KBM-7 (cell line): ENCODE measurements at regions not wholly inside any gene's neighbourhood (a gene's known extent, or its start where the extent isn't known, plus 50 kb on each side); places are given as distances from the start of the nearest gene placed in this dataset.
A peak's percentile ranks its signal among the peaks of the same experiment; 100 is the strongest.
"Not testable (repeated sequence)": the region's sequence is repeated elsewhere in the genome, so short reads cannot be mapped to it uniquely, and the experiment has no call there.

Experiments
- DNase-seq: peaks from one replicate; pipeline ENCODE4 v3.0.0-alpha.2; 2015
- in situ Hi-C: fragments of 300-500 bp; cut with MboI; formaldehyde crosslinking; loops from 2 replicates; pipeline ENCODE4 v1.14.3; 2020; ENCODE audit warnings: low sequenced_read_pairs, low pct_unique_long_range_greater_than_20kb, mixed read lengths

DNA sequence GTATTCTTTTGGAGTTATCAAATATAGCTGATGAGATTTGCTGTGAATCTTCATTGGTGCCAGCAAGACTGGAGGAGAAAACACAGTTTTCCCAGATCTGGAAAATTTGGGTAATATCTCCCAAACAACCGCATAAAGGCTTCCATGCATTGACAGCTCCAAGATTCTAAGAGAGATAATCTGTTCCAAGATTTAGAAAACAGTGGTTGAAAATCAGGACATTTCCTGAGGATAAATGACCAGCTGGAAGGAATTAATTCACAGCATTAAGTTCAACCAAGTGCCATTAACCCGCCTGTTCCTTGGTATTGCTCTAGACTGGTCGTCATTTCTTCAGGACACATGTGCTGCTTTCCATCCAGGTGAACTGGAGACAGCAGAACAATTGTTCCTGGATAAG, 147.9 kb upstream of the PRICKLE1 start:
- no peak for DNase-seq
- in situ Hi-C loops = no loop called here

DNA sequence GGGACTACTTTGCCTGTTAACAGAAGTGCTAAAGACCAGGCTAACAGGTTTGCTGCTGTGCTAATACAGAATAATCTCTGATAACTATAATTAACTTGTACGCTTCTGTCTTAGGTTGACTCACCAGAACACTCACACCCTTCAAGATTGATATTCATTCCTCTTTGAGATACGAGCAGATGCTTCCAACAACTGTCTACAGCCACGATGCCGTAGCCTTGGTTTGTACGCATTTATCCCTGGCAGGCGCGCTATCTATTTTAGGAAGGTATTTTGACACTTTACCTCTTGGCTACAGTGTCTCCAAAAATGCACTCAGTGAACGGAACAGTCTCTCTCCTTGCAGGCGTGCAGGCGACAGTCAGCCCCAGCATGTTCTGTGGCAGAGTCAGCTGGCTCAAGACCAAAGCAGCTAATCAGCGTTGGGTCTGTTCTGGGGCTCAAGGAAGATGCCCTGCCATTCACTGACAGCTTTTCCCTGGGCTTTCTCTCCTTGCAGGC, 146.4 kb upstream of the PRICKLE1 start:
- in situ Hi-C loops = no loop called here
- no peak for DNase-seq

DNA sequence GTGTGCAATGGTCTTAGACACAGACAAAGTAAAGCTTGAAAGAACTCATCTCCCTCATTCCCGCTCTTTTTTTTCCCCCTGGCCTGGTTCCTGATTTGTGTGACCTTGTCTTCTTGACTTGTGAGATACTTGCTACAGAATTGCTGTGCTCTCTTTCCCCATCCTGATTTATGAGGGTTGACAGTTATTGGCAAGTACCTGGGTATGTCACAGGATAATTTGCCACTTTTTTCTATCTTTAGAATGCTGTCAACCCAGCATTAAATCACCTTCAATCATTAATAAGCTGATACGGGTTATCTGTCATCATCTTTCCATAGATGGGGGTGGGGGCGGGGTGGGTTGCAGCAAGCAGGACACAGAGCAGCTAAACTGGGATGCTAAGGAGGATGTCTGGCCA, 144.4 kb upstream of the PRICKLE1 start:
- in situ Hi-C loops = no loop called here
- DNase-seq = no peak

DNA sequence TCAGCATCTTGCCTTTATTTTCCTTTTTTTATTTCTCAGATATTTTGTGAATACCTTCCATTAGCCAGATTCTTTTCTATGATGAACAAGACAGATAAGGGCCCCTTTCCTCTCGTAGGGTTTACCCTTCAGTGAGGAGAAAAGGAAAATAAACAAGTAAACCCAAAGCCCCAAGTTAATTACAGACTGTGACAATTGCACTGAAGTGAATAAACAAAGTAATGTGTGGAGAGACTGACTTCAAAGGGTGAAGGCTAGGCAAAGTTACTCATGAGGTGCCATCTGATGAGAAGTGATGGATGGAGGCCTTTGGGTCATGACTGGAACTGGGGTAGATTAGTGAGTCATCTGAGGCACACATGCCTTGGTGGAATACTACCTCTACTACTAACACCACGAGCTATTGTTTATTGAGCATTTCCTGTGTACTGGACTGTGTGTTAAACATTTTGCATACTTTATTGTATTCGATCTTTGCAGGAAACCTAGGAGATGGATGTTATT, 143.4 kb upstream of the PRICKLE1 start:
- in situ Hi-C loops = no loop called here
- DNase-seq = no peak

DNA sequence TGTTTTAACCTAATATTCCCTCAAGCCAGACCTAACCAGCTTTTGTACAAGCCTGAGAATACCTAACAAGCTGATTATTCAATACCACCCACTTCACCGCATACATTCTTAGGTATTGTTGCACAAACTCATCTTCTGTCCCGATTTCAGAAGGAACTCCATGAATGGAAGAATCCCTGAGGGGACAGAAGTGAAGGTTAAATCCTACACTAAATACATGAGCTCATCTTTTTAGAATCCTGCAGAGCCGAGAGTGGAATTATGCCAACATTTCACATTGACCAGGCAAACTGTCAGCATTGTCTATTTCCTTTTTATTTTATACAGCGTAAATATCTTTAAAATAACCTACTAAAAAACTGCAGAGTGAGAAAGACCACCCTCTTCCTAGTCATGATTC, 140.7 kb upstream of the PRICKLE1 start:
- no peak for DNase-seq
- in situ Hi-C loops = no loop called here

DNA sequence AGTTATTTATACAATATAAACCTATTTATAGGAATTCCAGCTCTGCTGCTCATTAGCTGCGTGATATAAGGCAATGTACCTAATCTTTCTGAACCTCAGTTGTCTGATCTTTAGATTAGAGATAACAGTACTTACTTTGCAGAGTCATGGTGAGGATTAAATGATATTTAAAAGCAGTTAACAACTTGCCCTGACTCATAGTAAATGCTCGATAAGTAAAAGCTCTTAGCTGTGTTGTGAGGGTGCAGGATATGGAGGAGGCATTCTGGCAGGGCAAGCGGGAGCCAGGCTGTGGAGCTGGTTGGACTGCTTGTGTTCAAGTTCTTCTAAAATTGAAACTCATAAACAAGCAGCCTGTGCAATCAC, 140.0 kb upstream of the PRICKLE1 start:
- in situ Hi-C loops = no loop called here
- no peak for DNase-seq

DNA sequence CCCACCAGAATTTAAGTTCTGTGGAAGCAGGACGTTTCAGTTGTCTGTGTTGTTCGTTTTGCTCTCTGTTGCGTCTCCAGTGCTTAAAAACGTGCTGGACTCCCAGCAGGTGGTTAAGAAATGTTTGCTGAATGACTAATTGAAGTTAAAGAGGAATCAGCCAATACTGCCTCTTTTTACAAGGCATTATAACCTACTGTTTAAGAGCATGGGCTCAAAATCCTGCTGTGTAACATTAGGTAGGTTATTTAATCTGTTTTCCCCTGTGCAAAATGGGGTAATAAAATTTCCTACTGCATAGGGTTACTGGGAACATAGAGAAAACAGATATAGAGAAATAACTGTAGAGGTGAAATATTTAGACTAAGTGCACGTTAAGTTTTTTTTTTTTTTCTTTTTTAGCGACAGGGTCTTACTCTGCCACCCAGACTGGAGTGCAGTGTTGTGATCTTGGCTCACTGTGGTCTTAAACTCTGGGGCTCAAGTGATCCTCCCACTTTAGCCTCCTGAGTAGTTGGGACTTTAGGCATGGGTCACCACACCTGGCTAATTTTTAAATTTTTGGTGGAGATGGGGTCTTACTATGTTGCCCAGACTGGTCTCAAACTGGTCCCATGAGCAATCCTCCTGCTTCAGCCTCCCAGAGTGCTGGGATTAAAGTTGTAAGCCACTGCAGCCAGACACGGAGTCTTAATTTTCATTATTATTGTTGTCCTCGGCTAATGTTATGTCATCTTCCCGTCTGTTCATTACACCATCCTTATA, 139.4 kb upstream of the PRICKLE1 start:
- no peak for DNase-seq
- in situ Hi-C loops = no loop called here

DNA sequence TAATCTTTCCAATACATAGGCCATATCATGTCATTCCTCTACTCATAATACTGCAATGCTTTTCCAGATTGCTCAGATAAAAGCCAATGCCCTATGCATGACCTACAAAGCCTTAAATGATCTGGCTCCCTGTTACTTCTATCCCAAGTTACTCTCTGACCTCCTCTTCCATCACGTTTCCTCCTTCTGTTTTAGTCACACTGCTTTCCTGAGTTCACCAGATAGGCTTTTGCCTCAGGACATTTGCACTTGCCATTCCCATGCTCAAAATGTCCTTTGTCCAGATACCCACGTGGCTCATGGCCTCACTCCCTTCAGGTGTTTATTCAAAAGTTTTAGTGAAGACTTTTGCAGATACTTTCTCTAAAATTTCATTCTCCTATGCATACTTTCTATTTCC, 138.7 kb upstream of the PRICKLE1 start:
- DNase-seq = no peak
- in situ Hi-C loops = no loop called here

DNA sequence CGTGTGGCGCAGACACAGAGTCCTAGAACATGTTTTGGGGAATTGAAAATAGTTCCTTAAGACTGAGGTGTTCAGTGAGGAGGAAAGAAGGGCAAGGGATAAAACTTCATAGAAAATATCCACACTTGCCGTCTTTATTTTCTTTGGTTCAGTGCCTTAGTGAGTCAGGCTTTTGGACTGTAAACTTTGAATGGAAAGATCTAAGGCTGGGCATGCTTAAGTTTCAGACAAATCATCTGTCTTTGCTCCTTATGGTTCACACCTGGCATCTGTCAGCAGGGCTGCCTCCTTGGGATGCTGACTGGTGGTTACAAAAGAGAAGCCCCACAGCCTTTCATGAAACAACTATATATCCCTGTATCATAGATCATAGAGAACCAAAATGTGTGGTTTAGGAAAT, 136.3 kb upstream of the PRICKLE1 start:
- in situ Hi-C loops = no loop called here
- DNase-seq = no peak

DNA sequence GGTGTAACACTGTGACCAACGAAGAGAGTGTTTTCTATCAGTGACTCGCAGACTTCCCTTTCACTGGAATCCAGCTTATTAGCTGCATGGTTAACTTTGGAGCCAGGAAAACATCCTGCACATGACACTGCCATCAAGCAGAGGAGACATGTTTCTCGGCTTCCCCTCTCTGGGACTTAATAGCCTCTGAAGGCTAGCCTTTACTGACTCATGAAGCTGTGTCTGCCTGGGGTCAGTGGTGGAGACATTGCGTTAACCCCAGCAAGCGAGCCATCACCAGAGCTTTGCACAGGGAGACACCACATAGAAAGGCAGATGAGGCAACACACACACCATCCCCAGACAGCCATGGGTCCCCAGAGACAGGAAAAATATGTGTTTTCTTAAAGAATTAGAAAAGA, 126.9 kb upstream of the PRICKLE1 start:
- DNase-seq = no peak
- in situ Hi-C loops = no loop called here

DNA sequence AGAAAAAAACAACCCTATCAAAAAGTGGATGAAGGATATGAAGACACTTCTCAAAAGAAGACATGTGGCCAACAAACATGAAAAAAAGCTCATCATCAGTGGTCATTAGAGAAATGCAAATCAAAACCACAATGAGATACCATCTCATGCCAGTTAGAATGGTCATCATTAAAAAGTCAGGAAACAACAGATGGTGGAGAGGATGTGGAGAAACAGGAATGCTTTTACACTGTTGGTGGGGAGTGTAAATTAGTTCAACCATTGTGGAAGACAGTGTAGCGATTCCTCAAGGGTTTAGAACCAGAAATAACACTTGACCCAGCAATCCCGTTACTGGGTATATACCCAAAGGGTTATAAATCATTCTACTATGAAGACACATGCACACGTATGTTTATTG, 124.0 kb upstream of the PRICKLE1 start:
- in situ Hi-C loops, DNase-seq: not testable (repeated sequence)

DNA sequence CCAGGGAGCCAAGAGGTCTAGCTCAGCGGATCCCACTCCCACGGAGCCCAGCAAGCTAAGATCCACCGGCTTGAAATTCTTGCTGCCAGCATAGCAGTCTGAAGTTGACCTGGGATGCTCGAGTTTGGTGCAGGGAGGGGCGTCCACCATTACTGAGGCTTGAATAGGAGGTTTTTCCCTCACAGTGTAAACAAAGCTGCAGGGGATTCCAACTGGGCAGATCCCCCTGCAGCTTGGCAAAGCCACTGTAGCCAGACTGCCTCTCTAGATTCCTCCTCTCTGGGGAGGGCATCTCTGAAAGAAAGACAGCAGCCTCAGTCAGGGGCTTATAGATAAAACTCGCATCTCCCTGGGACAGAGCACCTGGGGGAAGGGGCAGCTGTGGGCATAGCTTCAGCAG, 118.8 kb upstream of the PRICKLE1 start:
- in situ Hi-C loops, DNase-seq: not testable (repeated sequence)

DNA sequence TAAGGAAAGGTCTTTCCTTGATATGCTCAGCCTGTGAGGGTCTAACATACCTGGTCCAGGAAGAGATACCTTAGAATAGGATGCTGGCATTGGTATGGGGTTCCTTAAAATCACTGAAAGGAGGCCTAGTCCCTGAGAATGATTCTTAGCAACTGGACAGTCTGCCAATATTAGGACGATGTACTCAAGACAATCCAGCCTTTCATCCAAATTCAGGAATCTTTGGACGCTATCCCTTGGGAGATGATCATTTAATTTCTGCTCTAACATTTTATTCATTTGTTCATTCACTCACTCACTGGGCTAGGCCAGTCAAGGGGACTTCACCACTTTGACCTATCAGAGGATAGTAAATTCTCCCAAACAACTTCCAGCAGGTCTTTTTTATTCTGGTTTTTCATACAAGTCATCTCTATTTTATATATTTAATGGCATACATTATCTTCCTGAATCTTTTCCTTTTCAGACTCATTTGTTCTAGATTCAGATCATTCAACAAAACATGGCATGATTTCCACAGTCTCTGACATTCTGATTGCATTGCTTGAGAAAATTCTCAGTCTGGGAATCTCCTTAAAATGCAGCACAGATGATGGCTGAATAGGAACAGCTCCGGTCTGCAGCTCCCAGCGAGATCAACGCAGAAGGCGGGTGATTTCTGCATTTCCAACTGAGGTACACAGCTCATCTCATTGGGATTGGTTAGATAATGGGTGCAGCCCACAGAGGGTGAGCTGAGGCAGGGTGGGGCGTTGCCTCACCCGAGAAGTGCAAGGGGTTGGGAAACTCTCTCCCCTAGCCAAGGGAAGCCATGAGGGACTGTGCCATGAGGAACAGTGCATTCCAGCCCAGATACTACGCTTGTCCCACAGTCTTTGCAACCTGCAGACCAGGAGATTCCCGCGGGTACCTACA, 118.0 kb upstream of the PRICKLE1 start:
- no peak for DNase-seq
- in situ Hi-C loops = no loop called here

DNA sequence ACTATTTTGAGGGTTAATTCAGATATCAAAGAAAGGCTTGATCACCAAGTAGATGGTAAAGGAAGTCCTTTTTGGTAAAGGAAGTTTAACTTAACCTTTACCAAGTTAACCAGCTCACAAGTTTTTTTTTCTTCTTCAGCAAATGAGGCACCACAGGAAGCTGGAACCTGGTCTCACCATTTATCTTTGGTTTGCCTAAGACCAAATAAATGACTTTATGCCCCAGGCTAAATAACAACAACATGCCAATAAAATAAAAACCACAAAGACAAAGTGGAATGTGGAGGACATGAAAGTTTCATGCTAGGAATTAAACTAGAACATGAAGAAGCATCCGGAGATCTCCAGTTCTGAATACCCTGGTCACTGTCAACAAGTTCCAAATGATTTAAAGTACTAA, 116.8 kb upstream of the PRICKLE1 start:
- no peak for DNase-seq
- in situ Hi-C loops = no loop called here

DNA sequence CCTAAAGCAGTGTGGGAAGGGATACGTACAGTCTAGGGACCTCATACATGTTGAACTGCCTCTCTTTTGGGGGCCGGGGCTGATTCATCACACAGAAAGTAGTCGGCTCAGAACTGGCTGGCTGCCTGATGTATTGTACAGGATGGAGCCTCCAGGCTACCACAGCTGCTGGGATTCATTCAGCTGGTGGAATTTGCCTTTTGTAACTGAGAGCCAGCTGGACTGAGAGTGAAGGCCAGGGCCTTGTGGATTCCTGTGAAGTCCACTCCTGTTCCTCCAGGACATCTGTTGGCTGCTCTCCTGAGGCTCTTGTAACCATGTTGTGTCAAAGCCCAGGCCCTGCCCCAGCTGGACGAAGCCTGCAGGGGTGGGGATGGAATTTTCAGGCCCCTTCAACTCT, 116.3 kb upstream of the PRICKLE1 start:
- DNase-seq = no peak
- in situ Hi-C loops = no loop called here

DNA sequence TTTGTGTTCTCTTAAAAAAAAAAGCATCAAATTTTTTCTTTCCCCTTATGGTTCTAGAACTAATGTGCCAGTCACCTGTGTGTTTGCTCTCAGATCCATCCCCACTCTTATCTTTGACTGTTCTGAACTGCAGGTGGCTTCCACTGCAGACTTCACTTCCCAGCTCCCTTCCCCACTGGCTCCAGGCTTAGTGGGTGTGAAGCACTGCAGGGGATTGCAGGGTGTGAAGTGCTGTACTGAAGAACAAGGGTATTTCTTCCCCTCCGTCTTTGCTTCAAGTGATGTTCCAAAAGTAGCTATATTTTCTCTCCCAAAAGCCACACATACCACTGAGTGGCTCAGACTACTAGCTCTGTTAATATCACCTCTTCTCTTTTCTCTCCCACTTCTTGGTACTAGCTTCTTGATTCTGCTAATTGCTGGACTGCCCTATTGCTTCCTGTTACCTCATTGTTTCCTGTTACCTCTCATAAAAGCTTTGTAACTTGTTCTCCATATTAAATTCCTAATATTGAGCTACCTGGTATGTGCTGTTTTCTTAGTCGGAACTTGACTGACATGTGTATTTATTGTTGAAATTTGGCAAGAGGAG, 115.4 kb upstream of the PRICKLE1 start:
- DNase-seq = peak; percentile 5
- in situ Hi-C loops = no loop called here

DNA sequence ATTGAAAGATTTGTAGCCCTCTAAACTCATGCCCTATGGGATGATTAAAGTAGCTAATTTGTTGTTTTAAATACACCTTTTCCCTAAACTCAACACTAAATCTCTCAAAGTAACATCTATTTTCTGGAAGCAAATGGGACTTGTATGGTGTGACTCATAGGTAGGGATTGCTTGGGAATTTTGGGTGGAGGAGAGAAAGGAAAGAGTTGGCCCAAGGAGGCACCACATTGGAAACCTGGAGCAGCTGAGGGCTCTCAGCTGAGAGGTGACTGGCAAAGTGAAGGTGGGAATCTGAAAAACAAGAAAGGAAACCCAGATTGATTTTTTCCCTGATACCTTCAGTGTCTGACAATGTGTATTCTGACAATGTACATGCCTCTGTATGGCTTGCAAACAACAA, 114.8 kb upstream of the PRICKLE1 start:
- DNase-seq = no peak
- in situ Hi-C loops = no loop called here

DNA sequence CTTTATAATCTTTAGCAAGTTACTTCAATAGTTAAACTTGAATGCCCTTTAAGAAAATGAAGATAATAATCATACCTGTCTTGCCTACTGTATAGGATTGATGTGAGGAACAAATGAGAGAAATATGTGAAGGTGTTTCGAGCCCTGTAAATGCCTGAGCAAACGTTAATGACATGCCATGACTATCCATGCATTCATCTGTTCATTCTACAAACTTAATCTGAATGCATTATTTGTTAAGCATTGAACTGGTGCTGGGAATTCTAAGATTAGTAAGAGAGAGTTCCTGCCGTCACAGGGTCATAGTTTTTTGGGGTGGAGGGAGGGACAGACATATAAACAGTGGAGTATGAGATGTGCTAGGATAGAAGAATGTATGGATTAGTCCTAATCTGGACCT, 111.5 kb upstream of the PRICKLE1 start:
- no peak for DNase-seq
- in situ Hi-C loops = no loop called here

DNA sequence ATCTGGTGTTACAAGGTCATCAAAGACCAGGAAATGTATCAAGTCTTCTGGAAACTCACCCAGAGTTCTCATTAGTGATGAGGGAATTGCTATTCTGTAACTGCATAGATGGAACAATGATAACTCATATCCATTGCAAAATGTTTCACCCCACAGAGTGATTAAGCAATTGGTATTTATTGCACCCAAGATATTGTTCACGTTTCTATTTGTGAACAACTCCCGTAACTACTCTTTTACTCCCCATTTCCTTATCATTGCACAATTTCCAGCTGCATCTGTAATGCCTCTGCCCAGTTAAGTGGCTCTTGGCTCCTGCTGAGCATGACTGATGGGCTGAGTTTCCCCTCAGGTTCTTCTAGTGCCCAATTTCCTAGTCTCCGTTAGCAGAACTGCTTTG, 108.7 kb upstream of the PRICKLE1 start:
- DNase-seq = peak; percentile 22
- in situ Hi-C loops = no loop called here
